BLaER1 (cell line): ENCODE measurements at regions not wholly inside any gene's neighbourhood (a gene's known extent, or its start where the extent isn't known, plus 50 kb on each side); places are given as distances from the start of the nearest gene placed in this dataset.

Source experiments
- H3K27ac ChIP-seq: shearing (Covaris generic); formaldehyde crosslinking; 2 replicates; pipeline ENCODE4 v1.8.1; 2022
- H3K27me3 ChIP-seq: shearing (Covaris generic); formaldehyde crosslinking; 2 replicates; pipeline ENCODE4 v1.8.1; 2022
- H3K36me3 ChIP-seq: shearing (Covaris generic); formaldehyde crosslinking; 2 replicates; pipeline ENCODE4 v1.8.1; 2022
- H3K4me1 ChIP-seq: shearing (Covaris generic); formaldehyde crosslinking; 2 replicates; pipeline ENCODE4 v1.8.1; 2022
- H3K4me2 ChIP-seq: shearing (Covaris generic); formaldehyde crosslinking; 2 replicates; pipeline ENCODE4 v1.8.1; 2022
- H3K4me3 ChIP-seq: shearing (Covaris generic); formaldehyde crosslinking; 2 replicates; pipeline ENCODE4 v1.8.1; 2022
- H3K9ac ChIP-seq: shearing (Covaris generic); formaldehyde crosslinking; 2 replicates; pipeline ENCODE4 v1.8.1; 2022
- H3K9me3 ChIP-seq: shearing (Covaris generic); formaldehyde crosslinking; 2 replicates; pipeline ENCODE4 v1.8.1; 2022
- H4K20me1 ChIP-seq: shearing (Covaris generic); formaldehyde crosslinking; 2 replicates; pipeline ENCODE4 v1.8.1; 2022
- Cebpa-rat ChIP-seq: shearing (Covaris generic); IDR thresholded peaks from 2 replicates; pipeline ENCODE4 v1.8.1; 2022

GRCh38 chr6:44043479-44044153 is 83.6 kb downstream of the MRPL14 start:
- no peaks in the 10 kb centered on the region for H3K36me3 ChIP-seq
- H3K27ac ChIP-seq: no peak overlapping the region
- H3K27me3 ChIP-seq: no peaks in the 10 kb centered on the region
- H3K9ac ChIP-seq: no peak overlapping the region
- no peak overlapping the region for H3K4me2 ChIP-seq
- H4K20me1 ChIP-seq: no peaks in the 10 kb centered on the region
- peaks cover 24% of the 10 kb centered on the region for H3K4me1 ChIP-seq
- no peak overlapping the region for H3K4me3 ChIP-seq
- H3K9me3 ChIP-seq: no peaks in the 10 kb centered on the region
- TF ChIP-seq Cebpa-rat: no peak

- H3K4me3 ChIP-seq: no peak overlapping the region
- no peaks in the 10 kb centered on the region for H4K20me1 ChIP-seq
- H3K4me1 ChIP-seq: peaks cover 24% of the 10 kb centered on the region
- no peaks in the 10 kb centered on the region for H3K36me3 ChIP-seq
- no peaks in the 10 kb centered on the region for H3K9me3 ChIP-seq
- no peak for TF ChIP-seq Cebpa-rat
- H3K4me2 ChIP-seq: peak overlapping the region; percentile 35; the same call in 1 of the 2 replicates
- H3K27me3 ChIP-seq: no peaks in the 10 kb centered on the region
- H3K9ac ChIP-seq: no peak overlapping the region
- H3K27ac ChIP-seq: no peak overlapping the region
These were observed 84.2 kb downstream of the MRPL14 start for GRCh38 chr6:44042989-44043478.

- H3K36me3 ChIP-seq: no peaks in the 10 kb centered on the region
- H3K4me3 ChIP-seq: no peak overlapping the region
- H4K20me1 ChIP-seq: no peaks in the 10 kb centered on the region
- 0 out of 2 replicates have a peak overlapping the region, but pooled peaks have one; percentile 4 for H3K27ac ChIP-seq
- peak overlapping the region; percentile 35 for H3K4me2 ChIP-seq
- H3K27me3 ChIP-seq: no peaks in the 10 kb centered on the region
- TF ChIP-seq Cebpa-rat: no peak
- no peaks in the 10 kb centered on the region for H3K9me3 ChIP-seq
- no peak overlapping the region; the same call in 1 of the 2 replicates for H3K9ac ChIP-seq
- H3K4me1 ChIP-seq: peaks cover 24% of the 10 kb centered on the region
These were observed 84.8 kb downstream of the MRPL14 start for GRCh38 chr6:44042261-44042988.

GRCh38 chr6:44041461-44042260 is 85.6 kb downstream of the MRPL14 start:
- Histone ChIP-seq H3K4me2 (peak overlapping the region; percentile 34; the same call in 1 of the 2 replicates), H3K4me1 (peaks cover 28% of the 10 kb centered on the region), H3K9ac (peak overlapping the region; percentile 25; the same call in 1 of the 2 replicates), H3K36me3 (no peaks in the 10 kb centered on the region), H3K9me3 (no peaks in the 10 kb centered on the region), H3K27me3 (no peaks in the 10 kb centered on the region), H3K27ac (0 out of 2 replicates have a peak overlapping the region, but pooled peaks have one; percentile 4), H3K4me3 (no peak overlapping the region), H4K20me1 (no peaks in the 10 kb centered on the region)
- TF ChIP-seq Cebpa-rat: no peak

- Histone ChIP-seq H3K27ac (no peak overlapping the region), H3K9ac (no peak overlapping the region), H3K4me3 (no peak overlapping the region), H3K36me3 (no peaks in the 10 kb centered on the region), H3K9me3 (no peaks in the 10 kb centered on the region), H3K4me2 (no peak overlapping the region), H3K4me1 (peaks cover 37% of the 10 kb centered on the region), H4K20me1 (no peaks in the 10 kb centered on the region), H3K27me3 (no peaks in the 10 kb centered on the region)
- no peak for TF ChIP-seq Cebpa-rat
These were observed 86.5 kb downstream of the MRPL14 start for GRCh38 chr6:44040786-44041185.

- Histone ChIP-seq H3K4me1 (peaks cover 46% of the 10 kb centered on the region), H3K27me3 (no peaks in the 10 kb centered on the region), H3K27ac (no peak overlapping the region), H3K4me2 (no peak overlapping the region), H4K20me1 (no peaks in the 10 kb centered on the region), H3K9ac (no peak overlapping the region), H3K4me3 (no peak overlapping the region), H3K36me3 (no peaks in the 10 kb centered on the region), H3K9me3 (no peaks in the 10 kb centered on the region)
- TF ChIP-seq Cebpa-rat: no peak
These were observed 87.4 kb downstream of the MRPL14 start for GRCh38 chr6:44039839-44040350.

GRCh38 chr6:44039191-44039719 is 88.0 kb downstream of the MRPL14 start:
- Histone ChIP-seq H3K4me2 (no peak overlapping the region), H4K20me1 (0 out of 2 replicates have a peak, but pooled peaks cover 4% of the 10 kb centered on the region), H3K36me3 (no peaks in the 10 kb centered on the region), H3K27ac (no peak overlapping the region), H3K4me1 (peaks cover 52% of the 10 kb centered on the region), H3K4me3 (no peak overlapping the region), H3K27me3 (no peaks in the 10 kb centered on the region), H3K9me3 (no peaks in the 10 kb centered on the region), H3K9ac (no peak overlapping the region)
- TF ChIP-seq Cebpa-rat: no peak

- no peak overlapping the region for H3K9ac ChIP-seq
- no peaks in the 10 kb centered on the region for H3K36me3 ChIP-seq
- H4K20me1 ChIP-seq: 0 out of 2 replicates have a peak, but pooled peaks cover 4% of the 10 kb centered on the region
- no peak overlapping the region for H3K27ac ChIP-seq
- H3K4me1 ChIP-seq: peaks cover 57% of the 10 kb centered on the region
- H3K27me3 ChIP-seq: no peaks in the 10 kb centered on the region
- H3K9me3 ChIP-seq: no peaks in the 10 kb centered on the region
- TF ChIP-seq Cebpa-rat: no peak
- H3K4me2 ChIP-seq: no peak overlapping the region
- H3K4me3 ChIP-seq: no peak overlapping the region
These were observed 88.6 kb downstream of the MRPL14 start for GRCh38 chr6:44038543-44039065.
